ENCODE measurements at regions not wholly inside any gene's neighbourhood (a gene's known extent, or its start where the extent isn't known, plus 50 kb on each side); places are given as distances from the start of the nearest gene placed in this dataset.

- TF ChIP-seq CTCF (IDR thresholded peaks at IDR 0.05) (no peak), ZFX (IDR thresholded peaks at IDR 0.05; ENCODE audit: borderline replicate concordance) (no peak)
These were observed 1005.4 kb downstream of the GRIK2 start for GRCh38 chr6:102398788-102399390.

Measured in 22Rv1 (cell line).